ENCODE measurements at regions not wholly inside any gene's neighbourhood (a gene's known extent, or its start where the extent isn't known, plus 50 kb on each side); places are given as distances from the start of the nearest gene placed in this dataset.
A peak's percentile ranks its signal among the peaks of the same experiment; 100 is the strongest.

DNA sequence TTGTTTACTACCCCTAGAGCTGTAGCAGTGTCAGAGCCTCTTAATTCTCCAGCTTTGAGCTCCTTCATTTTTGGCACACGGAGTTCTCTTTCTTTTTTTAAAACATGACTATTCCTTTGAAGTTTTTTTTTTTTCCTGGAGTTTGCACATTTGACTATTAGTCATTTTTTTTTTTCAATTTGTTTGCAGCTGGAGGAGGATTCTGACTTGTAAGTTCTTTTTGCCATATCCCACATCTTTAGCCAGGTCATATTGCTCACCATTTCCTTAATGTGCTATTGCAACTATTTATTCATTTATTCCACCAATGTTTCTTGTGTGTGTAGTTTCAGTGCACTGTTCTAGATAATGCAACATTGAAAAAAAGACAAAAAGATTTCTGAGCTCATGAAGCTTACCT is 166.3 kb upstream of the ARHGAP20 start:
- no peak overlapping the region for H3K4me3 ChIP-seq (ENCODE audit: low read depth, low read length)
- in situ Hi-C loops (cut with HindIII; ENCODE audit: low sequenced_read_pairs), result no loop called here
- TF ChIP-seq, protein P1, sequence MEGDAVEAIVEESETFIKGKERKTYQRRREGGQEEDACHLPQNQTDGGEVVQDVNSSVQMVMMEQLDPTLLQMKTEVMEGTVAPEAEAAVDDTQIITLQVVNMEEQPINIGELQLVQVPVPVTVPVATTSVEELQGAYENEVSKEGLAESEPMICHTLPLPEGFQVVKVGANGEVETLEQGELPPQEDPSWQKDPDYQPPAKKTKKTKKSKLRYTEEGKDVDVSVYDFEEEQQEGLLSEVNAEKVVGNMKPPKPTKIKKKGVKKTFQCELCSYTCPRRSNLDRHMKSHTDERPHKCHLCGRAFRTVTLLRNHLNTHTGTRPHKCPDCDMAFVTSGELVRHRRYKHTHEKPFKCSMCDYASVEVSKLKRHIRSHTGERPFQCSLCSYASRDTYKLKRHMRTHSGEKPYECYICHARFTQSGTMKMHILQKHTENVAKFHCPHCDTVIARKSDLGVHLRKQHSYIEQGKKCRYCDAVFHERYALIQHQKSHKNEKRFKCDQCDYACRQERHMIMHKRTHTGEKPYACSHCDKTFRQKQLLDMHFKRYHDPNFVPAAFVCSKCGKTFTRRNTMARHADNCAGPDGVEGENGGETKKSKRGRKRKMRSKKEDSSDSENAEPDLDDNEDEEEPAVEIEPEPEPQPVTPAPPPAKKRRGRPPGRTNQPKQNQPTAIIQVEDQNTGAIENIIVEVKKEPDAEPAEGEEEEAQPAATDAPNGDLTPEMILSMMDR (IDR thresholded peaks at IDR 0.05; ENCODE audit: low read depth, low read length, missing control alignments), result no peak
- peak; percentile 45 for DNase-seq (ENCODE audit: low read depth)

DNA sequence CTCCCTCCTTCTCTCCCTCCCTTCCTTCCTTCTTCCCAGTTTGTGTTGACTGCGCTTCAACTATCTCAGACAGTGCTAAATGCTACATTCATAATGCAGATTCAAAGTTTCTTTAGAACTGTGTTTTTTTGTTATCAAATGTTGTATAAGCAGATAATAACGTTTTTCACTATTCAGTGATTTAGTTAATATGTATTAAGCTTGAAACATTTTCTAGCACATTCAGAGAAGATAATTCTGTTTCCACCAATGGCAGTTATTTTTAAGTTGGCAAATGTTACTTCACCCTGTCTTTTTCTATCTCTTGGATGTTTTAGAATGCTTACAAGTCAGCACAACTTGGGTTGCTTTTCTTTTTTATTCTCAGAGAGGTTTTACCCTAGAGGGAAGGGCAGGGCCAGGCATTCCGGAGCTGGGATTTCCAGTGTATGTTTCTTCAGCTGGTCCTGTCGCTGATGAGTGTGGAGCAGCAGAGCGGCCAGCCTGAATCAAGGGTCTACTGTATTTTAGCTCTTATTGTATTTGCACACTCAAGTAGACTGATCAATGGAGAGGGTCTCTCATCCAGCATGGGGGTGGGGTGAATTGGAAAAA is 162.3 kb upstream of the ARHGAP20 start:
- H3K4me3 ChIP-seq (ENCODE audit: low read depth, low read length), result no peak overlapping the region
- in situ Hi-C loops (cut with HindIII; ENCODE audit: low sequenced_read_pairs), result no loop called here
- no peak for DNase-seq (ENCODE audit: low read depth)
- TF ChIP-seq, protein P1 (IDR thresholded peaks at IDR 0.05; ENCODE audit: low read depth, low read length, missing control alignments), result no peak

DNA sequence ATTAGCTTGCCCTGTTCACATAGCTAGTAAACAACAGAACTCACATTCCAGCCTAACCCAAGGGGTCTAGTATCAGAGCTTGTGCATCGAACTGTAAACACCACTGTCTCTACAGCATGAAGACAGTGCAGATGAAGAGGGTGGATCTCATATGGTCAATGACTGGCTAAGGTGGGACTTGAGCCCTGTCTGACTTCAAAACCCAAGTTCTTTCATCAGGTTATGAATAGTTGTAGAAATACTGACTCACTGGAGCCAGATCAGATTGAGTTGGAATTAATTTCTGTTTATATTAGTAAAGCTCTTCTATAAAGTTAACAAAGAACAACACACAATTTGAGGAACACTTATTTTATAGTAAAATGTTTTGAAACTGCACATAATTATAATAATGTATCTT is 161.7 kb upstream of the ARHGAP20 start:
- no peak for DNase-seq (ENCODE audit: low read depth)
- in situ Hi-C loops (cut with HindIII; ENCODE audit: low sequenced_read_pairs), result no loop called here
- H3K4me3 ChIP-seq (ENCODE audit: low read depth, low read length), result no peak overlapping the region
- TF ChIP-seq, protein P1 (IDR thresholded peaks at IDR 0.05; ENCODE audit: low read depth, low read length, missing control alignments), result no peak

DNA sequence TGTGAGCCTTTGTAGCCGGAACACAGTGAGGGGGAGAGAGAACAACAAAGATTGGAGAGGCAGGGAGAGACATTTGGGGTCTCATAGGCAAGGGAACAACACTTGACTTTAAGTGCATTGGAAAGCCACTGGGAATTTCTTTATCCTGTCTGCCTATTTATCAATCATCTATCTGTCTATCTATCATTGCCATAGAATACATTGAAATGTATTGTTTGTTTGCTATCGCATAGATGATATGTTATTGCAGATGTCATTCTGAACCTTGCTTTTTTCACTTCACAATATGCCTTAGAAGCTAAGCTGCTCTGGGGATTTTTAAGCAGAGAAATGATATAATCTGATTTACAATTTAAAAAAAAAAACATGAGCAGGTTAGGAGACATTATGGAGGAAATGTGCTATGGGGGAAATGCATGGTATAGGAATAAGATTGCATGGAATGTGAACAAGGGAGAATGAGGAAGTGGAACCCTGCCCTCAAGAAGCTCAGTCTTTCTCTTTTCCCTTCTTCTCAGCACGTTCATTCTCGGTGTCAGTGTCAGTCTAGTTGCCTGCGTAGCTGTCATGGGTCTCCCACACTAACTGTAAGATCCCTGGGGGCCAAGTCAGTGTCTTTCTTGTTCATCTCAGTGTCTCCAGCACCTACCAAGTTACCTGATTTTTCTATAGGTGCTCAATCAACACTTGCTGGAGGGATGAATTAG is 158.7 kb upstream of the ARHGAP20 start:
- H3K4me3 ChIP-seq (ENCODE audit: low read depth, low read length), result no peak overlapping the region
- in situ Hi-C loops (cut with HindIII; ENCODE audit: low sequenced_read_pairs), result no loop called here
- TF ChIP-seq, protein P1 (IDR thresholded peaks at IDR 0.05; ENCODE audit: low read depth, low read length, missing control alignments), result no peak
- DNase-seq (ENCODE audit: low read depth), result no peak

DNA sequence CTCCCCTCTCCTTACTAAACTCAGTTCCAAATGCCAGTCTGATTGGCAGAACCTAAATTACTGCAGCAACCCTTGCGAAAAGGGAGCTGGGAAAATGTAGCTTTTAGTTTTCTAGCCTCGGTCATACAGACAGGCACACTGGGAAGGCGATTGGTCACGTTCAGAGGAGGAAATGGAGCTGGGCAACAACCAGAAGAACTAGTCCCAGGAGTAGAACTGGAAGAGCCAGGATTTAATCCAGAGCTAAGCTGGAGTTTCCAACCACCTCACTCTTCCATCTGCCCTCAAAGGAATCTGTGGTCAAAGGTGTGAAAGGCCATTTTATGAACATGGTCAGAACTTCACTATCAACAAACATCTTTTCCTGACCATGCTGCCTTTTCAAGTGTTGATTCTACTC is 155.7 kb upstream of the ARHGAP20 start:
- TF ChIP-seq, protein P1 (IDR thresholded peaks at IDR 0.05; ENCODE audit: low read depth, low read length, missing control alignments), result no peak
- no peak for DNase-seq (ENCODE audit: low read depth)
- H3K4me3 ChIP-seq (ENCODE audit: low read depth, low read length), result no peak overlapping the region
- in situ Hi-C loops (cut with HindIII; ENCODE audit: low sequenced_read_pairs), result no loop called here

DNA sequence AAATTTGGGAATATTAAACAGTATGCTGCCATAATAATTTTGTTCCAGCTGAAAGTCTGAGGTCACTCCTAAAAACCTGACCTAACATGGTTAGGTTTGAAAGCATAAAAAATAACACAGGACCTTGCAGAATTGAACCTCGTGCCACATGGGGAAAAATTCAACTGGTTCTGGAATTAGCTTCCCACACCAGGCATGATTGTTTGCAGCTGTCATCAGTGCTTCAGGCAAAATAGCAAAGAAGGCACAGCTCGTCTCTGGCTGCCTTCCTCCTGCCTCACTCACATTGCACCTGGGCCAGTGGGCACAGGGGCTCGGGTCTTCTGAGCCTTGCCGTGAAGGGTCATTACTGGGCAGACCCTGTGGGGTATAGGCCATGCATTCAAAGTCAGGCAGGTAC is 153.8 kb upstream of the ARHGAP20 start:
- no peak overlapping the region for H3K4me3 ChIP-seq (ENCODE audit: low read depth, low read length)
- no peak for DNase-seq (ENCODE audit: low read depth)
- in situ Hi-C loops (cut with HindIII; ENCODE audit: low sequenced_read_pairs), result no loop called here
- TF ChIP-seq, protein P1 (IDR thresholded peaks at IDR 0.05; ENCODE audit: low read depth, low read length, missing control alignments), result no peak
